GM12878 (cell line): ENCODE measurements at regions not wholly inside any gene's neighbourhood (a gene's known extent, or its start where the extent isn't known, plus 50 kb on each side); places are given as distances from the start of the nearest gene placed in this dataset.
A peak's percentile ranks its signal among the peaks of the same experiment; 100 is the strongest.

Experiments used
- ATAC-seq: fragments of 200-7000 bp; cut with Tn5 transposase; 3 replicates; pipeline ENCODE4 v1.9.1; 2020; ENCODE audit warnings: mild to moderate bottlenecking, moderate library complexity
- BruUV-seq: library from RNA; stranded (reverse); fragments of 400-500 nt; replicated peaks from 2 replicates; lab custom pipeline; 2021; lab: Mats Ljungman, UMichigan
- CTCF ChIA-PET: fragments of 300-600 bp; sonication (Branson Sonifier 250); formaldehyde crosslinking; extraction: SDS; loops from one replicate; lab custom pipeline; 2021; ENCODE audit warnings: inconsistent platforms; lab: Yijun Ruan, JAX
- POLR2A ChIA-PET: fragments of 350-600 bp; formaldehyde crosslinking; extraction: SDS; loops from one replicate; lab custom pipeline; 2021; ENCODE audit warnings: inconsistent platforms; lab: Charles Lee
- RAD21 ChIA-PET: fragments of 300-600 bp; sonication (Branson Sonifier 250); formaldehyde crosslinking; loops from one replicate; lab custom pipeline; 2023; ENCODE audit warnings: antibody characterized with exemption; ENCODE audit not compliant: unreplicated experiment; lab: Charles Lee
- SMC1A ChIA-PET: fragments of 300-600 bp; sonication (Branson Sonifier 250); formaldehyde crosslinking; loops from one replicate; lab custom pipeline; 2023; ENCODE audit not compliant: unreplicated experiment, uncharacterized antibody; lab: Charles Lee
- DNase-seq: peaks from one replicate; pipeline ENCODE4 v3.0.0-alpha.2; 2011; ENCODE audit warnings: low read depth, low spot score
- FAIRE-seq: peaks from 3 replicates; lab custom pipeline; 2011; peaks lifted over from hg19 to GRCh38; lab: Jason Lieb, UNC
- H2AFZ ChIP-seq: 2 replicates; pipeline ENCODE4 v1.6.0; 2011; ENCODE audit warnings: low read depth, low read length, control low read depth; ENCODE audit not compliant: control insufficient read depth
- H3K27ac ChIP-seq: 2 replicates; pipeline ENCODE4 v1.5.1; 2011; ENCODE audit warnings: control low read depth; ENCODE audit not compliant: control insufficient read depth, insufficient read depth
- H3K27me3 ChIP-seq, 2 experiments: replicated peaks in 1 of 2; 2 replicates each; pipeline versions ENCODE4 v1.6.0 to v1.6.1; 2011; ENCODE audit warnings: low read length in 1 of 2; ENCODE audit not compliant: control insufficient read depth in 2 of 2, insufficient read depth in 2 of 2
- H3K36me3 ChIP-seq, 2 experiments: 2 replicates each; pipeline ENCODE4 v1.5.1; 2011; ENCODE audit warnings: low read length in 1 of 2; ENCODE audit not compliant: control insufficient read depth in 2 of 2, insufficient read depth in 2 of 2
- H3K4me1 ChIP-seq: 2 replicates; pipeline ENCODE4 v1.6.1; 2011; ENCODE audit warnings: mild to moderate bottlenecking, low read length, moderate library complexity, mixed read lengths; ENCODE audit not compliant: control insufficient read depth, insufficient read depth
- H3K4me2 ChIP-seq: 2 replicates; pipeline ENCODE4 v1.6.0; 2011; ENCODE audit warnings: control low read depth; ENCODE audit not compliant: control insufficient read depth, insufficient read depth
- H3K4me3 ChIP-seq: fragments of 200-600 bp; sonication (generic); 2 replicates; pipeline ENCODE4 v1.5.1; 2016
- H3K79me2 ChIP-seq: 2 replicates; pipeline ENCODE4 v1.6.0; 2011; ENCODE audit warnings: low read length; ENCODE audit not compliant: control insufficient read depth, insufficient read depth
- H3K9ac ChIP-seq: 2 replicates; pipeline ENCODE4 v1.8.0; 2011; ENCODE audit warnings: low read length, control low read depth, mixed read lengths; ENCODE audit not compliant: control insufficient read depth, insufficient read depth
- H3K9me3 ChIP-seq: replicated peaks from 3 replicates; pipeline ENCODE4 v1.5.1; 2011; ENCODE audit warnings: mild to moderate bottlenecking, low read length; ENCODE audit not compliant: control insufficient read depth, insufficient read depth
- H4K20me1 ChIP-seq: 2 replicates; pipeline ENCODE4 v1.6.0; 2011; ENCODE audit not compliant: control insufficient read depth, insufficient read depth
- ASH2L ChIP-seq: fragments of 300-600, 200-600 bp; sonication (generic); IDR thresholded peaks from 2 replicates; pipeline ENCODE4 v1.6.1; 2017; ENCODE audit warnings: low read depth, mild to moderate bottlenecking, borderline replicate concordance
- CBFB ChIP-seq: IDR thresholded peaks from 2 replicates; pipeline ENCODE4 v1.6.1; 2016; ENCODE audit warnings: antibody characterized with exemption, low read depth
- EED ChIP-seq: sonication (generic); IDR thresholded peaks from 2 replicates; pipeline ENCODE4 v1.6.1; 2016; ENCODE audit warnings: antibody characterized with exemption, low read depth
- MXI1 ChIP-seq: fragments of 150-350 bp; IDR thresholded peaks from 2 replicates; pipeline ENCODE4 v1.6.1; 2011; ENCODE audit warnings: low read depth, mild to moderate bottlenecking, inconsistent platforms, low read length, improper control_type of control experiment
- NFXL1 ChIP-seq: fragments of 450-650 bp; IDR thresholded peaks from 2 replicates; pipeline ENCODE4 v1.6.1; 2017; ENCODE audit warnings: antibody characterized with exemption, mild to moderate bottlenecking, borderline replicate concordance
- NFYB ChIP-seq: IDR thresholded peaks from 2 replicates; pipeline ENCODE4 v1.6.1; 2011; ENCODE audit warnings: low read depth, mild to moderate bottlenecking, low read length, improper control_type of control experiment, moderate library complexity; ENCODE audit not compliant: insufficient read depth
- PAX5 ChIP-seq: IDR thresholded peaks from 2 replicates; pipeline ENCODE4 v1.6.1; 2011; ENCODE audit warnings: low read depth, low read length, borderline replicate concordance
- POLR2A ChIP-seq: IDR thresholded peaks from 2 replicates; pipeline ENCODE4 v1.6.1; 2011; ENCODE audit warnings: low read depth, mild to moderate bottlenecking, low read length
- POLR2AphosphoS5 ChIP-seq: IDR thresholded peaks from 2 replicates; pipeline ENCODE4 v1.6.1; 2011; ENCODE audit warnings: mild to moderate bottlenecking, low read length, inconsistent platforms
- RAD21 ChIP-seq: IDR thresholded peaks from 2 replicates; pipeline ENCODE4 v1.6.1; 2011; ENCODE audit warnings: mild to moderate bottlenecking, low read depth, low read length, moderate library complexity; ENCODE audit not compliant: insufficient read depth
- RUNX3 ChIP-seq: IDR thresholded peaks from 2 replicates; pipeline ENCODE4 v1.6.1; 2012; ENCODE audit warnings: low read length, inconsistent platforms
- TAF1 ChIP-seq: IDR thresholded peaks from 2 replicates; pipeline ENCODE4 v1.6.1; 2011; ENCODE audit warnings: mild to moderate bottlenecking, low read depth, low read length, borderline replicate concordance
- TCF12 ChIP-seq: IDR thresholded peaks from 2 replicates; pipeline ENCODE4 v1.6.1; 2011; ENCODE audit warnings: low read depth, mild to moderate bottlenecking, low read length
- ZNF384 ChIP-seq: IDR thresholded peaks from 2 replicates; pipeline ENCODE4 v1.6.1; 2012; ENCODE audit warnings: low read depth, mild to moderate bottlenecking, low read length, improper control_type of control experiment, borderline replicate concordance
- WGBS: methylation state at CpG from one replicate; pipeline ENCODE4 v1.1.6; 2016; ENCODE audit warnings: low lambda C conversion rate; ENCODE audit not compliant: insufficient replicate concordance, insufficient coverage; ENCODE audit errors: missing lambda C conversion rate; 5-methylcytosine and 5-hydroxymethylcytosine counted together
- in situ Hi-C: fragments of 300-500 bp; cut with MboI; formaldehyde crosslinking; loops from 9 replicates; pipeline ENCODE4 v1.14.3; 2018; ENCODE audit warnings: mixed read lengths
- intact Hi-C: fragments of 100-400 bp; cut with micrococcal nuclease; formaldehyde crosslinking; loops from one replicate; pipeline ENCODE4 v1.14.2; 2022; ENCODE audit not compliant: unreplicated experiment
- TF ChIP-seq, protein P1 (sequence below): fragments of 450-650 bp; IDR thresholded peaks from 2 replicates; pipeline ENCODE4 v1.6.1; 2018; ENCODE audit warnings: mild to moderate bottlenecking, low read depth, moderate library complexity; ENCODE audit not compliant: partially characterized antibody
- TF ChIP-seq, protein P2 (sequence below), 3 experiments: IDR thresholded peaks in 2 of 3; conservative IDR thresholded peaks in 1 of 3; 2 replicates each; pipeline ENCODE4 v1.5.1; 2011; ENCODE audit warnings: low read depth in 3 of 3, low read length in 3 of 3, mild to moderate bottlenecking in 3 of 3, control low read depth in 2 of 3, moderate library complexity in 2 of 3, inconsistent platforms in 1 of 3, mixed read lengths in 1 of 3; ENCODE audit not compliant: control insufficient read depth in 2 of 3, insufficient read depth in 1 of 3; ENCODE audit errors: extremely low read depth in 1 of 3
- TF ChIP-seq, protein P3 (sequence below): fragments of 450-650 bp; conservative IDR thresholded peaks from 2 replicates; pipeline ENCODE4 v1.6.1; 2017; ENCODE audit warnings: mild to moderate bottlenecking, moderate library complexity

DNA sequence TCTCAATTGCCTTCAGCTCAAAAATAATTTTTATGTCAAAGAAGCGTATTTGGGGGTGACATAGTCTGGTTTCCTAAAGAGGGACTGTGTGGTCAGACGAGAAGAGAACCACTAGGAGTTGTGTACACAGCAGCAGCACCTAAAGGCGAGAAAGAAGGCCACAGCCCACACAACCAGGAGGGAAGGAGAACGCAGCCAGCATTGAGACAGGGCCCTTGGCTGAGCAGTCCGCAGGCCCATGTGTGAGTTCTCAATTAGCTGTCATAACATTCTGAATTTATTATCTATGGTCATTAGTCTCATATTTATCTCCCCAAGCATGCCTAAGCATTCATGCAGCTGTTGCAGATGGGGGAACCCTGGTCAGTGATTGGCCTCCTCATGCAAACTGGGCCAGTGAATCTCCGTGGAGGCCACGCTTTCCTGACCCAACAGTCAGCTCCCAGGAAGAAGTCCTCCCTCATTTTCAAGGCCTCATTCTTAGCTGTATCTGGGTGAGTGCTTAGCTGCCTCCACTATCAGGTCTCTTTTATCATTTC lies 81.2 kb upstream of the ATF7IP start:
- BruUV-seq, result no TSS peak
- H3K79me2 ChIP-seq, result no peaks in the 10 kb centered on the region
- POLR2A ChIA-PET, result interaction anchor here (0.6 to 1.6 kb wide), 8 partner anchors 11 to 189 kb away, joined by 3 to 7 read pairs (median 5); partner anchors contain the start of gene ATF7IP
- H2AFZ ChIP-seq, result peak overlapping the region; percentile 82
- FAIRE-seq (peak; percentile 49), ATAC-seq (peak; percentile 86), DNase-seq (peak; percentile 40)
- CTCF ChIA-PET, result interaction anchor here (0.9 to 1.7 kb wide), 13 partner anchors 11 to 170 kb away, joined by 3 to 9 read pairs (median 4); partner anchors contain the start of gene ATF7IP
- H3K27me3 ChIP-seq, result no peaks in the 10 kb centered on the region
- peaks cover 29% of the 10 kb centered on the region for H3K4me1 ChIP-seq
- H3K4me2 ChIP-seq, result peak overlapping the region; percentile 90
- peak overlapping the region; percentile 76 for H3K9ac ChIP-seq
- SMC1A ChIA-PET, result interaction anchor here (0.6 to 1.9 kb wide), 18 partner anchors 10 to 337 kb away, joined by 3 to 17 read pairs (median 4); partner anchors contain the start of gene ATF7IP
- peak overlapping the region; percentile 51; the same call in 1 of the 2 replicates for H3K4me3 ChIP-seq
- no peaks in the 10 kb centered on the region for H3K36me3 ChIP-seq
- H4K20me1 ChIP-seq, result no peaks in the 10 kb centered on the region
- in situ Hi-C loops, result no loop called here
- 13% methylated on average over 7 of the region's 7 CpGs for WGBS
- intact Hi-C loops, result loop anchor here (5.0 kb wide), 1 partner anchor 333 kb away; no protein-coding TSS in a partner anchor
- peak overlapping the region; percentile 98 for H3K27ac ChIP-seq
- H3K9me3 ChIP-seq, result peaks cover 22% of the 10 kb centered on the region
- RAD21 ChIA-PET, result interaction anchor here (0.6 to 2.2 kb wide), 15 partner anchors 11 to 329 kb away, joined by 3 to 14 read pairs (median 5); partner anchors contain the start of gene ATF7IP
- TF ChIP-seq MXI1, result no peak
- TF ChIP-seq CBFB, result peak; percentile 47; the same call in 1 of the 2 replicates
- TF ChIP-seq ZNF384, result no peak
- no peak for TF ChIP-seq NFYB
- peak; percentile 11; the same call in 1 of the 2 replicates for TF ChIP-seq PAX5
- TF ChIP-seq, protein P1, sequence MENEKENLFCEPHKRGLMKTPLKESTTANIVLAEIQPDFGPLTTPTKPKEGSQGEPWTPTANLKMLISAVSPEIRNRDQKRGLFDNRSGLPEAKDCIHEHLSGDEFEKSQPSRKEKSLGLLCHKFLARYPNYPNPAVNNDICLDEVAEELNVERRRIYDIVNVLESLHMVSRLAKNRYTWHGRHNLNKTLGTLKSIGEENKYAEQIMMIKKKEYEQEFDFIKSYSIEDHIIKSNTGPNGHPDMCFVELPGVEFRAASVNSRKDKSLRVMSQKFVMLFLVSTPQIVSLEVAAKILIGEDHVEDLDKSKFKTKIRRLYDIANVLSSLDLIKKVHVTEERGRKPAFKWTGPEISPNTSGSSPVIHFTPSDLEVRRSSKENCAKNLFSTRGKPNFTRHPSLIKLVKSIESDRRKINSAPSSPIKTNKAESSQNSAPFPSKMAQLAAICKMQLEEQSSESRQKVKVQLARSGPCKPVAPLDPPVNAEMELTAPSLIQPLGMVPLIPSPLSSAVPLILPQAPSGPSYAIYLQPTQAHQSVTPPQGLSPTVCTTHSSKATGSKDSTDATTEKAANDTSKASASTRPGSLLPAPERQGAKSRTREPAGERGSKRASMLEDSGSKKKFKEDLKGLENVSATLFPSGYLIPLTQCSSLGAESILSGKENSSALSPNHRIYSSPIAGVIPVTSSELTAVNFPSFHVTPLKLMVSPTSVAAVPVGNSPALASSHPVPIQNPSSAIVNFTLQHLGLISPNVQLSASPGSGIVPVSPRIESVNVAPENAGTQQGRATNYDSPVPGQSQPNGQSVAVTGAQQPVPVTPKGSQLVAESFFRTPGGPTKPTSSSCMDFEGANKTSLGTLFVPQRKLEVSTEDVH, result no peak
- no peak for TF ChIP-seq TCF12
- peak; percentile 30; the same call in 1 of the 2 replicates for TF ChIP-seq TAF1
- peak; percentile 85 for TF ChIP-seq RUNX3
- TF ChIP-seq RAD21, result peak; percentile 53
- TF ChIP-seq POLR2A, result peak; percentile 72
- TF ChIP-seq ASH2L, result no peak
- peak; percentile 63 for TF ChIP-seq POLR2AphosphoS5
- TF ChIP-seq, protein P2, sequence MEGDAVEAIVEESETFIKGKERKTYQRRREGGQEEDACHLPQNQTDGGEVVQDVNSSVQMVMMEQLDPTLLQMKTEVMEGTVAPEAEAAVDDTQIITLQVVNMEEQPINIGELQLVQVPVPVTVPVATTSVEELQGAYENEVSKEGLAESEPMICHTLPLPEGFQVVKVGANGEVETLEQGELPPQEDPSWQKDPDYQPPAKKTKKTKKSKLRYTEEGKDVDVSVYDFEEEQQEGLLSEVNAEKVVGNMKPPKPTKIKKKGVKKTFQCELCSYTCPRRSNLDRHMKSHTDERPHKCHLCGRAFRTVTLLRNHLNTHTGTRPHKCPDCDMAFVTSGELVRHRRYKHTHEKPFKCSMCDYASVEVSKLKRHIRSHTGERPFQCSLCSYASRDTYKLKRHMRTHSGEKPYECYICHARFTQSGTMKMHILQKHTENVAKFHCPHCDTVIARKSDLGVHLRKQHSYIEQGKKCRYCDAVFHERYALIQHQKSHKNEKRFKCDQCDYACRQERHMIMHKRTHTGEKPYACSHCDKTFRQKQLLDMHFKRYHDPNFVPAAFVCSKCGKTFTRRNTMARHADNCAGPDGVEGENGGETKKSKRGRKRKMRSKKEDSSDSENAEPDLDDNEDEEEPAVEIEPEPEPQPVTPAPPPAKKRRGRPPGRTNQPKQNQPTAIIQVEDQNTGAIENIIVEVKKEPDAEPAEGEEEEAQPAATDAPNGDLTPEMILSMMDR (IDR thresholded peaks at IDR 0.05 in 2 of 3, conservative IDR thresholded peaks at IDR 0.05 in 1 of 3; ENCODE audit: control insufficient read depth in 2 of 3, extremely low read depth in 1 of 3, insufficient read depth in 1 of 3, low read depth in 3 of 3, low read length in 3 of 3), result 0 out of 6 replicates have a peak, but pooled peaks of 1 of the 3 experiments have one; percentile 18
- TF ChIP-seq, protein P3, sequence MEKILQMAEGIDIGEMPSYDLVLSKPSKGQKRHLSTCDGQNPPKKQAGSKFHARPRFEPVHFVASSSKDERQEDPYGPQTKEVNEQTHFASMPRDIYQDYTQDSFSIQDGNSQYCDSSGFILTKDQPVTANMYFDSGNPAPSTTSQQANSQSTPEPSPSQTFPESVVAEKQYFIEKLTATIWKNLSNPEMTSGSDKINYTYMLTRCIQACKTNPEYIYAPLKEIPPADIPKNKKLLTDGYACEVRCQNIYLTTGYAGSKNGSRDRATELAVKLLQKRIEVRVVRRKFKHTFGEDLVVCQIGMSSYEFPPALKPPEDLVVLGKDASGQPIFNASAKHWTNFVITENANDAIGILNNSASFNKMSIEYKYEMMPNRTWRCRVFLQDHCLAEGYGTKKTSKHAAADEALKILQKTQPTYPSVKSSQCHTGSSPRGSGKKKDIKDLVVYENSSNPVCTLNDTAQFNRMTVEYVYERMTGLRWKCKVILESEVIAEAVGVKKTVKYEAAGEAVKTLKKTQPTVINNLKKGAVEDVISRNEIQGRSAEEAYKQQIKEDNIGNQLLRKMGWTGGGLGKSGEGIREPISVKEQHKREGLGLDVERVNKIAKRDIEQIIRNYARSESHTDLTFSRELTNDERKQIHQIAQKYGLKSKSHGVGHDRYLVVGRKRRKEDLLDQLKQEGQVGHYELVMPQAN, result no peak
- no peak for TF ChIP-seq NFXL1
- TF ChIP-seq EED, result peak; percentile 13; the same call in 1 of the 2 replicates
